Sigmoid colon (tissue), 4 donors: ENCODE measurements at regions not wholly inside any gene's neighbourhood (a gene's known extent, or its start where the extent isn't known, plus 50 kb on each side); places are given as distances from the start of the nearest gene placed in this dataset.

Experiments used
- EP300 ChIP-seq, 4 donors: sonication (generic); formaldehyde crosslinking; IDR thresholded peaks; one replicate each; pipeline ENCODE4 v1.6.1; 2017; ENCODE audit warnings: antibody characterized with exemption in 4 of 4
- POLR2A ChIP-seq, 2 donors: fragments of 450-650 bp; IDR thresholded peaks; one replicate each; pipeline ENCODE4 v1.6.1; 2016; ENCODE audit warnings: antibody characterized with exemption in 2 of 2, mild to moderate bottlenecking in 2 of 2, moderate library complexity in 2 of 2
- TF ChIP-seq, protein P1 (sequence below), 4 experiments: fragments of 450-650 bp in 3 of 4; fragments of 200-600 bp in 1 of 4; IDR thresholded peaks; one replicate each; pipeline ENCODE4 v1.5.1; 2016 to 2019; ENCODE audit warnings: antibody characterized with exemption in 4 of 4, mild to moderate bottlenecking in 3 of 4, moderate library complexity in 2 of 4

- TF ChIP-seq, protein P1, sequence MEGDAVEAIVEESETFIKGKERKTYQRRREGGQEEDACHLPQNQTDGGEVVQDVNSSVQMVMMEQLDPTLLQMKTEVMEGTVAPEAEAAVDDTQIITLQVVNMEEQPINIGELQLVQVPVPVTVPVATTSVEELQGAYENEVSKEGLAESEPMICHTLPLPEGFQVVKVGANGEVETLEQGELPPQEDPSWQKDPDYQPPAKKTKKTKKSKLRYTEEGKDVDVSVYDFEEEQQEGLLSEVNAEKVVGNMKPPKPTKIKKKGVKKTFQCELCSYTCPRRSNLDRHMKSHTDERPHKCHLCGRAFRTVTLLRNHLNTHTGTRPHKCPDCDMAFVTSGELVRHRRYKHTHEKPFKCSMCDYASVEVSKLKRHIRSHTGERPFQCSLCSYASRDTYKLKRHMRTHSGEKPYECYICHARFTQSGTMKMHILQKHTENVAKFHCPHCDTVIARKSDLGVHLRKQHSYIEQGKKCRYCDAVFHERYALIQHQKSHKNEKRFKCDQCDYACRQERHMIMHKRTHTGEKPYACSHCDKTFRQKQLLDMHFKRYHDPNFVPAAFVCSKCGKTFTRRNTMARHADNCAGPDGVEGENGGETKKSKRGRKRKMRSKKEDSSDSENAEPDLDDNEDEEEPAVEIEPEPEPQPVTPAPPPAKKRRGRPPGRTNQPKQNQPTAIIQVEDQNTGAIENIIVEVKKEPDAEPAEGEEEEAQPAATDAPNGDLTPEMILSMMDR (IDR thresholded peaks at IDR 0.05): no peak
- TF ChIP-seq POLR2A (IDR thresholded peaks at IDR 0.05) (no peak), EP300 (IDR thresholded peaks at IDR 0.05) (no peak)
Observed at GRCh38 chr1:30469426-30469825, 254.0 kb downstream of the MATN1 start.
